ENCODE measurements at regions not wholly inside any gene's neighbourhood (a gene's known extent, or its start where the extent isn't known, plus 50 kb on each side); places are given as distances from the start of the nearest gene placed in this dataset.

GRCh38 chr20:50313827-50314677 lies 123.4 kb downstream of the CEBPB start:
- DNase-seq (ENCODE audit: low read depth): no peak

- DNase-seq (ENCODE audit: low read depth): no peak
Measured at GRCh38 chr20:50314678-50315335, 124.2 kb downstream of the CEBPB start.

- no peak for DNase-seq (ENCODE audit: low read depth)
Measured at GRCh38 chr20:50315586-50316551, 125.2 kb downstream of the CEBPB start.

GRCh38 chr20:50317116-50317515 lies 126.5 kb downstream of the CEBPB start:
- DNase-seq (ENCODE audit: low read depth): no peak

GRCh38 chr20:50317609-50318008 lies 127.0 kb downstream of the CEBPB start:
- DNase-seq (ENCODE audit: low read depth): no peak

- DNase-seq (ENCODE audit: low read depth): no peak
Measured at GRCh38 chr20:50318710-50319109, 128.1 kb downstream of the CEBPB start.

GRCh38 chr20:50320005-50320900 lies 129.6 kb downstream of the CEBPB start:
- no peak for DNase-seq (ENCODE audit: low read depth)

GRCh38 chr20:50320901-50321796 lies 130.5 kb downstream of the CEBPB start:
- no peak for DNase-seq (ENCODE audit: low read depth)

- no peak for DNase-seq (ENCODE audit: low read depth)
Measured at GRCh38 chr20:50321797-50322480, 131.3 kb downstream of the CEBPB start.

- no peak for DNase-seq (ENCODE audit: low read depth)
Measured at GRCh38 chr20:50322703-50323131, 132.1 kb downstream of the CEBPB start.

- DNase-seq (ENCODE audit: low read depth): no peak
Measured at GRCh38 chr20:50323209-50323608, 132.6 kb downstream of the CEBPB start.

GRCh38 chr20:50323777-50324775 lies 133.4 kb downstream of the CEBPB start:
- DNase-seq (ENCODE audit: low read depth): no peak

GRCh38 chr20:50325215-50325614 lies 134.6 kb downstream of the CEBPB start:
- DNase-seq (ENCODE audit: low read depth): no peak

GRCh38 chr20:50325651-50326050 lies 135.0 kb downstream of the CEBPB start:
- DNase-seq (ENCODE audit: low read depth): no peak

- DNase-seq (ENCODE audit: low read depth): no peak
Measured at GRCh38 chr20:50327666-50328065, 137.0 kb downstream of the CEBPB start.

- no peak for DNase-seq (ENCODE audit: low read depth)
Measured at GRCh38 chr20:50328222-50328979, 137.8 kb downstream of the CEBPB start.
